ENCODE measurements at regions not wholly inside any gene's neighbourhood (a gene's known extent, or its start where the extent isn't known, plus 50 kb on each side); places are given as distances from the start of the nearest gene placed in this dataset.

DNA sequence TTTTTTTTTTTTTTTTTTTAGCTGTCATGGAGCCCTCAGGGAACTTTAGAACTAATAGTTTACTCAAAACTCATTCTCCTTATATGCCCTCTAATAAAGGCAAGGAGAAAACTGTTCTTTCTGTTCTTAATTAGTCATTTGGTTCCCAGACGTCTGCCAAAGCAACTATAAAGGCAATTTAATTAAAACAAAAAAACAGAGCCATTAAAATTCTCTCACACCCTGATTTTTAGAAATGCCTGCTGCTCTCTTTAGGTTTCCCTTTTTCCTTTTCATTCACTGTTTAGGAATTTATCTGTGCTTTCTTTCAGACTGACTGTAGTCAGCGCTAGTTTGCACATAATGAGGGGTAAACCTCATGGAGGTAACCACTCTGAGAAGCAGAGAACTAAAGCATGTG, 463.6 kb upstream of the THRB start:
- no peak for DNase-seq (ENCODE audit: low read depth in 1 of 2, low spot score in 1 of 2)
- ATAC-seq, result no peak
- CTCF ChIA-PET, result no interaction called here
- Histone ChIP-seq H3K4me3 (no peak overlapping the region), H3K9me3 (no peaks in the 10 kb centered on the region), H3K4me1 (no peaks in the 10 kb centered on the region), H3K4me2 (no peak overlapping the region), H3K27ac (no peak overlapping the region)
- TF ChIP-seq HOXB5 (CRISPR knock-in tag; IDR thresholded peaks at IDR 0.05), result no peak
- no peak for TF ChIP-seq HDAC2 (IDR thresholded peaks at IDR 0.05)
- no peak for TF ChIP-seq EHF (CRISPR knock-in tag; IDR thresholded peaks at IDR 0.05)
- no peak for TF ChIP-seq ZFP36 (IDR thresholded peaks at IDR 0.05; ENCODE audit: borderline replicate concordance, partially characterized antibody)
- no peak for FAIRE-seq
- 40% methylated on average over 2 of the region's 2 CpGs for WGBS (ENCODE audit: missing lambda C conversion rate)
- POLR2A ChIA-PET, result no interaction called here

DNA sequence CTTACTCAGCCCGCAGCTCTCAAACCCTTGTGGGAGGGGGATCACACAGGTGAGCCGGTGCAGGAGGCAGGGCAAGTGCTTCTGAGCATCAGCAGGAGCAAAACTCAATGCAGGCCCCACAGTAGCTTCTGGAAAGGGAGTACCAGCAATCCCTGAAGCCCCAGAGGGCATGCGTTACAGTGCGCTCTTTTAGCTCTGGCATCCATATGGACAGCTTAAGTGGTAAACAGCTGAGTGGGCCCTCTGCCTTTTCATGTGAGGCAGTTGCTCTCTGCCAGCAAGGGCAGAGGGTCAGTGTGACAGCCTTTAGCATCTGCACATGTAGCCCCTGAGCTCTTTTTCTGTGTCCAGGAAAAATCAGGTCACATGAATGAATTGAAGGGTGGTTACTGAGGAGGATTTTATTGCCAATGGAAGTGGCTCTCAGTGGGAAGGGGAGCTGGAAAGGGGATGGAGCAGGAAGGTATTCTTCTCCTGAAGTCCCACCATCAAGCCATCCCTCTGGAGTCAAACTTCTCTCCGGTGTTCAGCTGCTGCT, 464.3 kb upstream of the THRB start:
- TF ChIP-seq HES2 (IDR thresholded peaks at IDR 0.05) (no peak), JUNB (IDR thresholded peaks at IDR 0.05) (no peak), TFCP2L1 (CRISPR knock-in tag; IDR thresholded peaks at IDR 0.05) (no peak), CHD2 (IDR thresholded peaks at IDR 0.05; ENCODE audit: low read length, partially characterized antibody) (no peak), FOSB (CRISPR knock-in tag; IDR thresholded peaks at IDR 0.05) (no peak), GATA3 (IDR thresholded peaks at IDR 0.05; ENCODE audit: borderline replicate concordance) (no peak), JUN (IDR thresholded peaks at IDR 0.05) (no peak), NFE2L2 (conservative IDR thresholded peaks at IDR 0.05; ENCODE audit: low read length) (no peak), ZC3H11A (IDR thresholded peaks at IDR 0.05) (no peak), RARB (CRISPR knock-in tag; IDR thresholded peaks at IDR 0.05) (no peak), EHMT2 (IDR thresholded peaks at IDR 0.05; ENCODE audit: low read depth) (no peak)
- TF ChIP-seq, protein P1, sequence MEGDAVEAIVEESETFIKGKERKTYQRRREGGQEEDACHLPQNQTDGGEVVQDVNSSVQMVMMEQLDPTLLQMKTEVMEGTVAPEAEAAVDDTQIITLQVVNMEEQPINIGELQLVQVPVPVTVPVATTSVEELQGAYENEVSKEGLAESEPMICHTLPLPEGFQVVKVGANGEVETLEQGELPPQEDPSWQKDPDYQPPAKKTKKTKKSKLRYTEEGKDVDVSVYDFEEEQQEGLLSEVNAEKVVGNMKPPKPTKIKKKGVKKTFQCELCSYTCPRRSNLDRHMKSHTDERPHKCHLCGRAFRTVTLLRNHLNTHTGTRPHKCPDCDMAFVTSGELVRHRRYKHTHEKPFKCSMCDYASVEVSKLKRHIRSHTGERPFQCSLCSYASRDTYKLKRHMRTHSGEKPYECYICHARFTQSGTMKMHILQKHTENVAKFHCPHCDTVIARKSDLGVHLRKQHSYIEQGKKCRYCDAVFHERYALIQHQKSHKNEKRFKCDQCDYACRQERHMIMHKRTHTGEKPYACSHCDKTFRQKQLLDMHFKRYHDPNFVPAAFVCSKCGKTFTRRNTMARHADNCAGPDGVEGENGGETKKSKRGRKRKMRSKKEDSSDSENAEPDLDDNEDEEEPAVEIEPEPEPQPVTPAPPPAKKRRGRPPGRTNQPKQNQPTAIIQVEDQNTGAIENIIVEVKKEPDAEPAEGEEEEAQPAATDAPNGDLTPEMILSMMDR (IDR thresholded peaks at IDR 0.05), result no peak
- FAIRE-seq, result no peak
- ATAC-seq, result no peak; a peak in 1 of 6 replicates
- Histone ChIP-seq H3K4me1 (peaks cover 1% of the 10 kb centered on the region; the same call in 2 of the 3 replicates), H3K4me2 (no peak overlapping the region), H3K4me3 (no peak overlapping the region), H3K27ac (no peak overlapping the region), H3K9me3 (no peaks in the 10 kb centered on the region)
- DNase-seq (ENCODE audit: low read depth in 1 of 2, low spot score in 1 of 2), result no peak
- ChIA-PET CTCF (no interaction called here), POLR2A (no interaction called here)
- 65% methylated on average over 5 of the region's 5 CpGs for WGBS (ENCODE audit: missing lambda C conversion rate)

- ChIA-PET CTCF (interaction anchor here (0.7 to 2.0 kb wide), 3 partner anchors 621 to 948 kb away, joined by 3 to 17 read pairs (median 3); no protein-coding TSS in a partner anchor), POLR2A (no interaction called here)
- 9% methylated on average over 2 of the region's 2 CpGs for WGBS (ENCODE audit: missing lambda C conversion rate)
- no peak for FAIRE-seq
- H3K4me1 ChIP-seq, result peaks cover 5% of the 10 kb centered on the region; the same call in 2 of the 3 replicates
- TF ChIP-seq FOSL2 (IDR thresholded peaks at IDR 0.05), result no peak
- no peak for TF ChIP-seq FOSL2 (CRISPR knock-in tag; IDR thresholded peaks at IDR 0.05)
- TF ChIP-seq HOXB5 (CRISPR knock-in tag; IDR thresholded peaks at IDR 0.05), result no peak
- TF ChIP-seq, protein P1 (IDR thresholded peaks at IDR 0.05), result peak; percentile 80
- no peak for TF ChIP-seq FOSB (CRISPR knock-in tag; IDR thresholded peaks at IDR 0.05)
- TF ChIP-seq RAD21 (conservative IDR thresholded peaks at IDR 0.05 in 1 of 2, IDR thresholded peaks at IDR 0.05 in 1 of 2), result peak; percentile 70 to 80
- TF ChIP-seq ZNF302 (CRISPR knock-in tag; IDR thresholded peaks at IDR 0.05), result no peak
- TF ChIP-seq GATA3 (IDR thresholded peaks at IDR 0.05; ENCODE audit: borderline replicate concordance), result no peak
- TF ChIP-seq SMC3 (IDR thresholded peaks at IDR 0.05), result peak; percentile 89
- TF ChIP-seq MAFK (IDR thresholded peaks at IDR 0.05; ENCODE audit: partially characterized antibody), result peak; percentile 55
- TF ChIP-seq TP53 (CRISPR knock-in tag; IDR thresholded peaks at IDR 0.05), result no peak
- no peak for TF ChIP-seq NFE2L2 (conservative IDR thresholded peaks at IDR 0.05; ENCODE audit: low read length)
- DNase-seq (ENCODE audit: low read depth in 1 of 2, low spot score in 1 of 2), result peak in 1 of 2 experiments; percentile 39
- 0 out of 6 replicates have a peak overlapping the region, but pooled peaks of 1 of the 2 experiments have one; percentile 10 for H3K27ac ChIP-seq
- ATAC-seq, result peak; percentile 70 to 77; a peak in 4 of 6 replicates
- H3K4me3 ChIP-seq, result no peak overlapping the region
- no peak overlapping the region for H3K4me2 ChIP-seq
- no peaks in the 10 kb centered on the region for H3K9me3 ChIP-seq
Observed at GRCh38 chr3:24963762-24964625, 464.1 kb upstream of the RARB start.
